PC-3 (cell line): ENCODE measurements at regions not wholly inside any gene's neighbourhood (a gene's known extent, or its start where the extent isn't known, plus 50 kb on each side); places are given as distances from the start of the nearest gene placed in this dataset.

ENCODE experiments used
- ATAC-seq: fragments of 200-7000 bp; cut with Tn5 transposase; 2 replicates; pipeline ENCODE4 v1.9.1; 2020; ENCODE audit warnings: mild to moderate bottlenecking, moderate library complexity
- BruUV-seq: library from RNA; stranded (reverse); fragments of 400-500 nt; replicated peaks from 2 replicates; lab custom pipeline; 2021; lab: Mats Ljungman, UMichigan
- CTCF ChIA-PET: fragments of 300-600 bp; sonication (Branson Sonifier 250); formaldehyde crosslinking; loops from one replicate; lab custom pipeline; 2022; ENCODE audit warnings: antibody characterized with exemption; lab: Charles Lee
- POLR2A ChIA-PET: fragments of 300-600 bp; sonication (Branson Sonifier 250); formaldehyde crosslinking; loops from one replicate; lab custom pipeline; 2022; ENCODE audit warnings: antibody characterized with exemption; ENCODE audit not compliant: unreplicated experiment; lab: Charles Lee
- DNase-seq: peaks from one replicate; pipeline ENCODE4 v3.0.0-alpha.2; 2015
- H2AFZ ChIP-seq: fragments of 300-600 bp; sonication (generic); 2 replicates; pipeline ENCODE4 v1.6.0; 2016; ENCODE audit warnings: antibody characterized with exemption, low read length
- H3F3A ChIP-seq: fragments of 300-600 bp; sonication (generic); one replicate; pipeline ENCODE4 v1.6.0; 2017; ENCODE audit warnings: antibody characterized with exemption, low read length, control low read depth, mild to moderate bottlenecking; ENCODE audit not compliant: unreplicated experiment
- H3K27ac ChIP-seq: fragments of 300-600 bp; sonication (generic); 2 replicates; pipeline ENCODE4 v1.5.1; 2016; ENCODE audit warnings: mild to moderate bottlenecking, low read length
- H3K27me3 ChIP-seq: fragments of 300-600 bp; sonication (generic); 2 replicates; pipeline ENCODE4 v1.6.1; 2016; ENCODE audit warnings: low read length, mixed read lengths
- H3K36me3 ChIP-seq: fragments of 300-600 bp; sonication (generic); 2 replicates; pipeline ENCODE4 v1.6.1; 2016; ENCODE audit warnings: low read depth, mixed run types, low read length, mixed read lengths
- H3K4me1 ChIP-seq: fragments of 300-600 bp; sonication (generic); 2 replicates; pipeline ENCODE4 v1.5.1; 2016; ENCODE audit warnings: low read length; ENCODE audit not compliant: insufficient read depth
- H3K4me2 ChIP-seq: fragments of 300-600 bp; sonication (generic); 2 replicates; pipeline ENCODE4 v1.6.0; 2016; ENCODE audit warnings: low read length
- H3K4me3 ChIP-seq: fragments of 300-600 bp; sonication (generic); 2 replicates; pipeline ENCODE4 v1.5.1; 2016; ENCODE audit warnings: mild to moderate bottlenecking, low read length, mixed read lengths
- H3K79me2 ChIP-seq: fragments of 300-600 bp; sonication (generic); 2 replicates; pipeline ENCODE4 v1.6.1; 2017; ENCODE audit warnings: low read length, mixed read lengths
- H3K9ac ChIP-seq: fragments of 300-600 bp; sonication (generic); 2 replicates; pipeline ENCODE4 v1.6.0; 2016; ENCODE audit warnings: mild to moderate bottlenecking, low read length
- H3K9me2 ChIP-seq: fragments of 300-600 bp; sonication (generic); replicated peaks from 2 replicates; pipeline ENCODE4 v1.6.1; 2016; ENCODE audit warnings: mixed run types, low read length, mixed read lengths
- H3K9me3 ChIP-seq: fragments of 300-600 bp; sonication (generic); 2 replicates; pipeline ENCODE4 v1.6.1; 2016; ENCODE audit warnings: low read length, mixed read lengths
- H4K20me1 ChIP-seq: fragments of 300-600 bp; sonication (generic); 2 replicates; pipeline ENCODE4 v1.6.1; 2016; ENCODE audit warnings: low read length, mixed read lengths
- EZH2 ChIP-seq: fragments of 300-600 bp; sonication (generic); IDR thresholded peaks from one replicate; pipeline ENCODE4 v1.6.1; 2017; ENCODE audit warnings: antibody characterized with exemption, mild to moderate bottlenecking, low read length; ENCODE audit not compliant: unreplicated experiment
- EZH2phosphoT487 ChIP-seq: fragments of 300-600 bp; sonication (generic); IDR thresholded peaks from 2 replicates; pipeline ENCODE4 v1.6.1; 2018; ENCODE audit warnings: mild to moderate bottlenecking, antibody characterized with exemption, low read length, borderline replicate concordance
- intact Hi-C: fragments of 100-400 bp; cut with micrococcal nuclease; formaldehyde crosslinking; loops from 2 replicates; pipeline ENCODE4 v1.9.0; 2023
- TF ChIP-seq, protein P1 (sequence below): fragments of 300-600 bp; sonication (generic); conservative IDR thresholded peaks from 2 replicates; pipeline ENCODE4 v1.5.1; 2017; ENCODE audit warnings: antibody characterized with exemption, low read depth, mild to moderate bottlenecking, low read length

DNA sequence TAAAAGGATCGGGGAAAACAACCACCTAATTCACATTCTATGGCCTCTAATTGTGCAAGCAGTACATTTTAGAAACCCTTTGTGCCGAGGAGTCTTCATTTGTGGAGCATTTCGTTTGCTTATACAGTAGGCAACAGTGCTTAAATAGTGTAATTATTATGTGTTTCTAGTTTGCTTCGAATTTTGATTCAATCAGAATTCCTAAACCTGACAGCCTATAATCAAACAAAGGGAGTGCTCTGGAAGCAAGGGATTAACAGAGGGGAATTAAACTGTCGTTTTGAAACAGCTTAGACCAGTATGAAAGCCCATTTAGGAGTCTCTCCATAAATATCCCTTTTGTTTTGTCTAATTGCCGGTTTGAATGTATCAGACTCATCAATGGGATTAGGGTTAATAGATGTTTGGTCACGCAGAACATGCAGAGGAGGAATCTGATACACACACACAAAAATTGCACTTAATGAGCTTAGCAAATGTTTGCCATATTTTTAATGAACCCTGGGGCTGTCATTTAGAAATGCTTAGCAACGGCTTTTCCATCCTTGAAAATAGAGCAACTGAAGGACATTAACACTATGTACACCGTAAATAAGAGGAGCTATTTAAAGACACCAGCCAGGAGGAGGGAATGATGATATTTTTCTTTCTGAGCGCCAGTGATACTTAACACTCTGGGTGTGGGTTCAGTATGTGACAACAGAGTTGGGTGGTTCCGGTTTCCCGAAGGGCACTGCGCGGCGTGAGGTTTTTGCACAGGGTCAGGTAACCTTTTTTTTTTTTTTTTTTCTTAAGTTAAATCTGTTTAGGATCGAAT, 404.7 kb downstream of the TLE4 start:
- ATAC-seq: no peak
- no peaks in the 10 kb centered on the region for H3K79me2 ChIP-seq
- no peaks in the 10 kb centered on the region for H3K9me3 ChIP-seq
- H2AFZ ChIP-seq: no peak overlapping the region
- no peaks in the 10 kb centered on the region for H3K36me3 ChIP-seq
- ChIA-PET POLR2A (no interaction called here), CTCF (no interaction called here)
- intact Hi-C loops: no loop called here
- BruUV-seq: no TSS peak
- no peaks in the 10 kb centered on the region for H3K9me2 ChIP-seq
- no peak overlapping the region for H3K4me3 ChIP-seq
- H3F3A ChIP-seq: no peaks in the 10 kb centered on the region
- peaks cover 54% of the 10 kb centered on the region for H3K27me3 ChIP-seq
- H3K4me2 ChIP-seq: no peak overlapping the region
- no peak for TF ChIP-seq EZH2
- TF ChIP-seq, protein P1, sequence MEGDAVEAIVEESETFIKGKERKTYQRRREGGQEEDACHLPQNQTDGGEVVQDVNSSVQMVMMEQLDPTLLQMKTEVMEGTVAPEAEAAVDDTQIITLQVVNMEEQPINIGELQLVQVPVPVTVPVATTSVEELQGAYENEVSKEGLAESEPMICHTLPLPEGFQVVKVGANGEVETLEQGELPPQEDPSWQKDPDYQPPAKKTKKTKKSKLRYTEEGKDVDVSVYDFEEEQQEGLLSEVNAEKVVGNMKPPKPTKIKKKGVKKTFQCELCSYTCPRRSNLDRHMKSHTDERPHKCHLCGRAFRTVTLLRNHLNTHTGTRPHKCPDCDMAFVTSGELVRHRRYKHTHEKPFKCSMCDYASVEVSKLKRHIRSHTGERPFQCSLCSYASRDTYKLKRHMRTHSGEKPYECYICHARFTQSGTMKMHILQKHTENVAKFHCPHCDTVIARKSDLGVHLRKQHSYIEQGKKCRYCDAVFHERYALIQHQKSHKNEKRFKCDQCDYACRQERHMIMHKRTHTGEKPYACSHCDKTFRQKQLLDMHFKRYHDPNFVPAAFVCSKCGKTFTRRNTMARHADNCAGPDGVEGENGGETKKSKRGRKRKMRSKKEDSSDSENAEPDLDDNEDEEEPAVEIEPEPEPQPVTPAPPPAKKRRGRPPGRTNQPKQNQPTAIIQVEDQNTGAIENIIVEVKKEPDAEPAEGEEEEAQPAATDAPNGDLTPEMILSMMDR: no peak
- TF ChIP-seq EZH2phosphoT487: no peak
- no peaks in the 10 kb centered on the region for H3K4me1 ChIP-seq
- H3K9ac ChIP-seq: no peak overlapping the region
- DNase-seq: no peak
- H4K20me1 ChIP-seq: no peaks in the 10 kb centered on the region
- H3K27ac ChIP-seq: no peak overlapping the region

DNA sequence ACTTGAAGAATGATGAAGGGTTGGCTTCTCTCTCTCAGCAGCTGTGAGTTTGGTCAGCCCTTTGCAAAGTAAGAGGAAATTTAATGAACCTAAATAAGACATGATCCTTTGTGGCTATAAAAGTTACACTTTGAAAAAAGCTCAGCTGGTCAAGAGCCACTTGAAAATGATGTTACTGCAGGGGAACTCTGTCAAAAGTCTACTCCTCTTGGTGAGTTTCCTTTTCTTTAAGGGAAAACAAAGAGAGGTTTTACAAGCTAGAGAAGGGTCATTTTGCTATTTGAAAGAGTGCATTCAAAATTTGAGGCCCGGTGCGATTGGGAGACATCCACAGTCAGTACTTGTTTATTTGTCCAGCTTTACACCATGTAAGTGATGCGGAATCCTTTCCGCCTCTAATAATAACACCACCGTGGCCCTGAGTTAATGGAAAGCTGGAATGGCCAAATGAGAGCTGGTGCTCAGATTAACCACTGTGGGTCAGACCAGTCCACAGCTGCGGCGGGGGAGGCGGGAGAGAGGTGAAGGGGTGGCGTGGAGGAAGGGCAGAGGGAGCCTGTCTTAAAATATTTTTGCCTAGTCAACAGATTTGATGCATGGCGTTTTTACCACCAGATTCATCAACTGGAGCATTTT, 404.0 kb downstream of the TLE4 start:
- H3F3A ChIP-seq: no peaks in the 10 kb centered on the region
- H4K20me1 ChIP-seq: no peaks in the 10 kb centered on the region
- H2AFZ ChIP-seq: no peak overlapping the region
- peaks cover 58% of the 10 kb centered on the region for H3K27me3 ChIP-seq
- no peak overlapping the region for H3K9ac ChIP-seq
- H3K79me2 ChIP-seq: no peaks in the 10 kb centered on the region
- POLR2A ChIA-PET: no interaction called here
- no peak overlapping the region for H3K4me3 ChIP-seq
- H3K4me2 ChIP-seq: no peak overlapping the region
- no peak for ATAC-seq
- H3K9me2 ChIP-seq: no peaks in the 10 kb centered on the region
- BruUV-seq: no TSS peak
- H3K36me3 ChIP-seq: no peaks in the 10 kb centered on the region
- intact Hi-C loops: no loop called here
- no peak for DNase-seq
- H3K9me3 ChIP-seq: no peaks in the 10 kb centered on the region
- no peaks in the 10 kb centered on the region for H3K4me1 ChIP-seq
- CTCF ChIA-PET: no interaction called here
- no peak overlapping the region for H3K27ac ChIP-seq
- TF ChIP-seq EZH2phosphoT487: no peak
- TF ChIP-seq, protein P1: no peak
- no peak for TF ChIP-seq EZH2
